Glutamatergic neuron (in vitro differentiated cells): ENCODE measurements at regions not wholly inside any gene's neighbourhood (a gene's known extent, or its start where the extent isn't known, plus 50 kb on each side); places are given as distances from the start of the nearest gene placed in this dataset.

ENCODE experiments used
- DNase-seq: peaks from one replicate; pipeline ENCODE4 v3.0.0; 2022
- H3K27ac Mint-ChIP-seq: one replicate; pipeline ENCODE4 v1.8.0; 2020; ENCODE audit warnings: mild to moderate bottlenecking, mixed read lengths, inconsistent platforms; ENCODE audit not compliant: unreplicated experiment
- H3K27me3 Mint-ChIP-seq: one replicate; pipeline ENCODE4 v1.8.0; 2020; ENCODE audit warnings: mild to moderate bottlenecking, moderate library complexity, mixed read lengths, inconsistent platforms; ENCODE audit not compliant: unreplicated experiment
- H3K36me3 Mint-ChIP-seq: one replicate; pipeline ENCODE4 v1.8.0; 2020; ENCODE audit warnings: mild to moderate bottlenecking, mixed read lengths, inconsistent platforms; ENCODE audit not compliant: unreplicated experiment
- H3K4me1 Mint-ChIP-seq: one replicate; pipeline ENCODE4 v1.8.0; 2020; ENCODE audit warnings: mild to moderate bottlenecking, low read depth, mixed read lengths, inconsistent platforms; ENCODE audit not compliant: unreplicated experiment
- H3K4me3 Mint-ChIP-seq: one replicate; pipeline ENCODE4 v1.8.0; 2020; ENCODE audit warnings: mild to moderate bottlenecking, mixed read lengths, inconsistent platforms; ENCODE audit not compliant: unreplicated experiment
- H3K9me3 Mint-ChIP-seq: one replicate; pipeline ENCODE4 v1.8.0; 2020; ENCODE audit warnings: mild to moderate bottlenecking, moderate library complexity, mixed read lengths, inconsistent platforms; ENCODE audit not compliant: unreplicated experiment
- CTCF ChIP-seq: fragments of 200-600 bp; sonication (generic); IDR thresholded peaks from one replicate; pipeline ENCODE4 v1.5.0; 2021; ENCODE audit not compliant: partially characterized antibody, unreplicated experiment

- Mint-ChIP-seq H3K4me1 (no peaks in the 10 kb centered on the region), H3K27ac (no peak overlapping the region), H3K4me3 (no peak overlapping the region), H3K27me3 (no peaks in the 10 kb centered on the region), H3K9me3 (peaks cover 2% of the 10 kb centered on the region), H3K36me3 (peaks cover 24% of the 10 kb centered on the region)
- TF ChIP-seq CTCF = no peak
- DNase-seq = no peak
Measured at GRCh38 chr1:109832945-109833344, 69.2 kb upstream of the EPS8L3 start.

- H3K27me3 Mint-ChIP-seq = peaks cover 5% of the 10 kb centered on the region
- peaks cover 2% of the 10 kb centered on the region for H3K9me3 Mint-ChIP-seq
- no peak overlapping the region for H3K4me3 Mint-ChIP-seq
- peaks cover 3% of the 10 kb centered on the region for H3K4me1 Mint-ChIP-seq
- TF ChIP-seq CTCF = no peak
- no peak overlapping the region for H3K27ac Mint-ChIP-seq
- H3K36me3 Mint-ChIP-seq = peaks cover 15% of the 10 kb centered on the region
- DNase-seq = no peak
Measured at GRCh38 chr1:109828756-109829505, 65.2 kb upstream of the EPS8L3 start.

- TF ChIP-seq CTCF = no peak
- H3K36me3 Mint-ChIP-seq = peaks cover 10% of the 10 kb centered on the region
- H3K4me1 Mint-ChIP-seq = peaks cover 3% of the 10 kb centered on the region
- DNase-seq = no peak
- H3K27me3 Mint-ChIP-seq = peaks cover 5% of the 10 kb centered on the region
- H3K9me3 Mint-ChIP-seq = peaks cover 2% of the 10 kb centered on the region
- H3K27ac Mint-ChIP-seq = no peak overlapping the region
- no peak overlapping the region for H3K4me3 Mint-ChIP-seq
Measured at GRCh38 chr1:109827986-109828385, 64.3 kb upstream of the EPS8L3 start.

DNA sequence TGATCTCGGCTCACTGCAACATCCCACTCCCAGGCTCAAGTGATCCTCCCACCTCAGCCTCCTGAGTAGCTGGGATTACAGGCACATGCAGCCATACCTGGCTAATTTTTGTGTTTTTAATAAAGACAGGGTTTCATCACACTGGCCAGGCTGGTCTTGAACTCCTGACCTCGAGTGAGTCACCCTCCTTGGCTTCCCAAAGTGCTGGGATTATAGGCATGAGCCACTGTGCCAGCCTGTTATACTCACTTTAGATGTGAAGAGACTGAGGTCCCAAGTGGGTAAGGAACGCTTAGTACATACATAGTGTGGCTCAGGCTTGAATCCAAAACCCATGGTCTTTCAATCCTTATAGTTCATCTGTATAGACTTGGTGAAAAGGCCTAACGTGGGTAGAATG, 63.7 kb upstream of the EPS8L3 start:
- Mint-ChIP-seq H3K9me3 (peaks cover 4% of the 10 kb centered on the region), H3K36me3 (peaks cover 5% of the 10 kb centered on the region), H3K4me1 (peaks cover 3% of the 10 kb centered on the region), H3K27me3 (peaks cover 8% of the 10 kb centered on the region), H3K4me3 (no peak overlapping the region), H3K27ac (no peak overlapping the region)
- no peak for TF ChIP-seq CTCF
- no peak for DNase-seq

- Mint-ChIP-seq H3K4me3 (no peak overlapping the region), H3K27ac (no peak overlapping the region), H3K36me3 (peaks cover 5% of the 10 kb centered on the region), H3K27me3 (peaks cover 8% of the 10 kb centered on the region), H3K4me1 (peaks cover 3% of the 10 kb centered on the region), H3K9me3 (peaks cover 4% of the 10 kb centered on the region)
- DNase-seq = no peak
- TF ChIP-seq CTCF = no peak
Measured at GRCh38 chr1:109826930-109827349, 63.2 kb upstream of the EPS8L3 start.
